ENCODE measurements at regions not wholly inside any gene's neighbourhood (a gene's known extent, or its start where the extent isn't known, plus 50 kb on each side); places are given as distances from the start of the nearest gene placed in this dataset.

DNA sequence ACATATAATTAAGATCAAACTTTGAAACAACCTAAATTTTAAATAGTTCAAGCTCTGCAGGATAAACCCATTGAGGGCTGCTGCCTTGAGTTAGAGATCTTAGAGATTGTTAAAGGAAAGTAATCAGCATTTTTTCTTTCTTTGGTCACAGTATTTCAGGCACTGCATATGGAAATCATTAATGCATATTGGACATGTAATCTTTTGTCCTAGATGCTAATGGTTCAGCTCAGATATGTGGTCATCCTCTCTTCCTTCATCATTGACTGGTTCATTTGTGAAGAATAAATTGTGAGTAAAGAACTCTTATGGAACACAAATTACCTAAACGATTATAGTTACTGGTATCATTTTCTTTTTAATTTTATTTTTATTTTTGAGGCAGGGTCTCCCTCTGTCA, 82.0 kb upstream of the PRLR start:
- DNase-seq (no peak), ATAC-seq (no peak)
- no peak overlapping the region for H3K4me3 ChIP-seq
- no peak overlapping the region for H3K27ac ChIP-seq
- no peaks in the 10 kb centered on the region for H3K27me3 ChIP-seq
- no peaks in the 10 kb centered on the region for H3K4me1 ChIP-seq
- H3K36me3 ChIP-seq = no peaks in the 10 kb centered on the region
- H3K9me3 ChIP-seq = no peaks in the 10 kb centered on the region
- TF ChIP-seq, protein P1, sequence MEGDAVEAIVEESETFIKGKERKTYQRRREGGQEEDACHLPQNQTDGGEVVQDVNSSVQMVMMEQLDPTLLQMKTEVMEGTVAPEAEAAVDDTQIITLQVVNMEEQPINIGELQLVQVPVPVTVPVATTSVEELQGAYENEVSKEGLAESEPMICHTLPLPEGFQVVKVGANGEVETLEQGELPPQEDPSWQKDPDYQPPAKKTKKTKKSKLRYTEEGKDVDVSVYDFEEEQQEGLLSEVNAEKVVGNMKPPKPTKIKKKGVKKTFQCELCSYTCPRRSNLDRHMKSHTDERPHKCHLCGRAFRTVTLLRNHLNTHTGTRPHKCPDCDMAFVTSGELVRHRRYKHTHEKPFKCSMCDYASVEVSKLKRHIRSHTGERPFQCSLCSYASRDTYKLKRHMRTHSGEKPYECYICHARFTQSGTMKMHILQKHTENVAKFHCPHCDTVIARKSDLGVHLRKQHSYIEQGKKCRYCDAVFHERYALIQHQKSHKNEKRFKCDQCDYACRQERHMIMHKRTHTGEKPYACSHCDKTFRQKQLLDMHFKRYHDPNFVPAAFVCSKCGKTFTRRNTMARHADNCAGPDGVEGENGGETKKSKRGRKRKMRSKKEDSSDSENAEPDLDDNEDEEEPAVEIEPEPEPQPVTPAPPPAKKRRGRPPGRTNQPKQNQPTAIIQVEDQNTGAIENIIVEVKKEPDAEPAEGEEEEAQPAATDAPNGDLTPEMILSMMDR (IDR thresholded peaks at IDR 0.05) = no peak
- intact Hi-C loops (cut with DNase I) = no loop called here

DNA sequence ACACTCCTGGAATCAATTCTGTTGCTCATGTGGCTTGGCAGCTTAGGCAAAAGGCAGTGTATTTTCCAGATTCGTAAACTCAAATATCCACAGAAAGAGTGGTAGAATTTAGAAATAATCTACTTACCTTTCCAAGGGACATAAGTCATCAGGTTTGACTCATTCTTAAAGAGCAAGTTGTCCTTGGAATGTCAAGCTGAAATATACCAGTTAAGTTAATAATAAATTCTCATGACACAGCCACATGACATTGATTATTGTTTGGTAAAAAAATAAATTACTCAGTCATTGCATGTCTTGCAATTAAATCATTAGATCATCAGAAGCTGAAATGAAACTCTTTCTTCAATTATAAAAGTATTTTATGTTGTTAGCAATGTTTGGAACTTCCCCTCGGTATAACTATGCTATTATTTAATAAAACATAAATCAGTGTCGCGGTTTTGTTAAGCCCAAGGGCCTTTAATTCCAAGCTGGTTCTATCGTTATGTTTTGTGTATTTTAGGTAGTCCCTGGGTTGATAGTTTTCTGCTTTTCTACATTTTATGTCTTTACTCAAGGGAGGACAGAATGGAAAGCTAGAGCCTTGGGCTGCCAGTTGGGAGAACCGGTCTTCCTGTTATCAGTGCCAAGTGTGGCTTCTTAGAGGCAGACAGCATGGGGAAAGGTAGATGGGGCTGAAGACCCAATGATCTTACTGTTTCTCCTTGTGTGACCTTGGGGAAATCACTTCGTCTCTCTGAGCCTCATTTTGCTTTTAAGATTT, 79.3 kb upstream of the PRLR start:
- no peak overlapping the region for H3K27ac ChIP-seq
- no peaks in the 10 kb centered on the region for H3K36me3 ChIP-seq
- H3K27me3 ChIP-seq = no peaks in the 10 kb centered on the region
- H3K9me3 ChIP-seq = no peaks in the 10 kb centered on the region
- H3K4me1 ChIP-seq = no peaks in the 10 kb centered on the region
- H3K4me3 ChIP-seq = no peak overlapping the region
- DNase-seq (no peak), ATAC-seq (no peak)
- intact Hi-C loops (cut with DNase I) = no loop called here
- TF ChIP-seq, protein P1 (IDR thresholded peaks at IDR 0.05) = no peak

DNA sequence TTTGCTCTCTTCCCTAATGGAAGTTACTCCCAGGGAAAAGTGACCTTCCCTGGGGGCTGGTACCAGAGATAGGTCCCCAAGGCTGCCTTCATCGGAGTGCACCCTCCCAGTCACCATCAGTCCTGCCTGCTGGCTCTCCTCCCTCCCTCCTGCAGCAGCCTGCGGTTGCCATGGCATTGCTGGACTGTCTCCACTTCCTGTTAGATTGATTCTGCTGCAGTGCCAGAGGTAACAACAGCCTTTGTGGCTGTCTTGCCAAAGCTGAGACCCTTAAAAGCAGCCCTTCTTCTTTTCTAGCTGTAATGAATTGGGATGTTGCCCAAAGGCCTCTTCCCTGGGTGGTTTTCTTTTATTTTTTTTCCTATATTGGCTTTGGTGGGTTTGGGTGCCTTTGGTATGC, 78.1 kb upstream of the PRLR start:
- H3K9me3 ChIP-seq = no peaks in the 10 kb centered on the region
- H3K27ac ChIP-seq = no peak overlapping the region
- no peaks in the 10 kb centered on the region for H3K36me3 ChIP-seq
- H3K4me3 ChIP-seq = no peak overlapping the region
- no peaks in the 10 kb centered on the region for H3K4me1 ChIP-seq
- intact Hi-C loops (cut with DNase I) = no loop called here
- ATAC-seq = no peak
- no peak for DNase-seq
- TF ChIP-seq, protein P1 (IDR thresholded peaks at IDR 0.05) = no peak
- H3K27me3 ChIP-seq = no peaks in the 10 kb centered on the region

DNA sequence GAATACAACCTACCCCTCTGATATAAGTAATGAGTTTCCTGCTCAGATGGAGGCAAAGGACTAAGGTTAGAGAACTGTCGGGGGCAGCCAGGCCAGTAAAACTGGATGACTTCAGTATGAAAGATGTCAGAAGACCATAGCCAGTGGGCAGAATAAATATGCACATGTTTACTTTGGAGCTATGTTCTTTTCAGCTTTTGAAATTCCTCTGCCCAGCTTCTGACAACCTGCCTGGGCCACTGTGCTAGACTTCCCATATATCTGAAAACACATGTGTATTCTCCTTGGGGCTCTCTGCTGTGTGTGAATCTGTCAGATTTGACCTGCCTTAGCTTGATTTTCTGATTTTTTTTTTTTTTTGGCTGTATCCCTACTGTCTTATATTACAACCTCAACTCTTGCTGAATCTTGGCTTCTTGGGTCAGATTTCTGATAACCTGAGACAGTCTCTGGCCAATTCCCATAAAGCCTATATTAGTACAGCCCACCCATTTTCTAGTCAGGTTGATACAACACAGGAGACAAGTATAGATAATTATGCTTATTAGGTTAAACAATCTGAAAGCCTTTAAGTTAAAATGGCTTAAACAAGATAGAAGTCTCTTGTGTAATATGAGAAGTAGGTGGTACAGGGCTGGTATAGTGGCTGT, 76.6 kb upstream of the PRLR start:
- DNase-seq (no peak), ATAC-seq (no peak)
- Histone ChIP-seq H3K9me3 (no peaks in the 10 kb centered on the region), H3K36me3 (no peaks in the 10 kb centered on the region), H3K27ac (no peak overlapping the region), H3K4me3 (no peak overlapping the region), H3K27me3 (no peaks in the 10 kb centered on the region), H3K4me1 (no peaks in the 10 kb centered on the region)
- TF ChIP-seq, protein P1 (IDR thresholded peaks at IDR 0.05) = no peak
- intact Hi-C loops (cut with DNase I) = no loop called here

DNA sequence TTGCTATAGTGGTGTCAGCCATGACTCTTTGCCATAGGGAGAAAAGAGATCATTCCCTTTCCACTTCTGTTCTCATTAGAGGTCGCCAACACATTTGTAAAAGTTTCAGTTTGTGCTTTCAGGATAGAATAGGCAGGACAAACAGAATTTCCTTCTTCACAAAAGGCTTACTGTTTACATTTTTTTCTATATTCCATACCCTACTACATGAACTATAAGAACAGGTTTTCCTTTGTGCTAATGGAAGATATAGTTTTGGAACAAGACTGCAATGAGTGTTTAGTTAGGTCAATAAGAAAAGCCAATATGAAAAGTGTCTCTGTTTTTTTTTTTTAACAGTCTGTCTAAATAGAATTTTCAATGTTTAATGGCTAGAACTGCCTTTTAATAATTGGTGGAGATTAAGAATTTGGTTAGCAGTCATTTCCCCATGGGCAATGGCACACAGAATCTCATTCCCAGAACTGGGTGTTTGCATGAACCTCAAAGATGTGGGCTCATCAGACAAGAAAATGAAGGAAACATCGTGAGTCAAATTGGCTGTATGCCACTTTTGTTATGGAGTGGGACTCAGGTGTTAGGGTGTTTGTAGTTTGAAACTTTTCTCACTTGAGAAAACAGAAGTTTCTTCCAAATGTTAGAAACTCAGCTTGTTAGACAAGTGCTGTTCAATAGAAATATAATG, 75.2 kb upstream of the PRLR start:
- no peaks in the 10 kb centered on the region for H3K36me3 ChIP-seq
- no peak overlapping the region for H3K4me3 ChIP-seq
- no peaks in the 10 kb centered on the region for H3K9me3 ChIP-seq
- H3K27ac ChIP-seq = no peak overlapping the region
- TF ChIP-seq, protein P1 (IDR thresholded peaks at IDR 0.05) = no peak
- no peak for ATAC-seq
- H3K4me1 ChIP-seq = no peaks in the 10 kb centered on the region
- no peak for DNase-seq
- no peaks in the 10 kb centered on the region for H3K27me3 ChIP-seq
- intact Hi-C loops (cut with DNase I) = no loop called here
